GM19239 (cell line): ENCODE measurements at regions not wholly inside any gene's neighbourhood (a gene's known extent, or its start where the extent isn't known, plus 50 kb on each side); places are given as distances from the start of the nearest gene placed in this dataset.
A peak's percentile ranks its signal among the peaks of the same experiment; 100 is the strongest.

Experiments used
- DNase-seq: peaks from one replicate; pipeline ENCODE4 v3.0.0; 2011; ENCODE audit warnings: low spot score; ENCODE audit not compliant: insufficient read length
- FAIRE-seq: peaks from 2 replicates; lab custom pipeline; 2011; peaks lifted over from hg19 to GRCh38; lab: Jason Lieb, UNC

DNA sequence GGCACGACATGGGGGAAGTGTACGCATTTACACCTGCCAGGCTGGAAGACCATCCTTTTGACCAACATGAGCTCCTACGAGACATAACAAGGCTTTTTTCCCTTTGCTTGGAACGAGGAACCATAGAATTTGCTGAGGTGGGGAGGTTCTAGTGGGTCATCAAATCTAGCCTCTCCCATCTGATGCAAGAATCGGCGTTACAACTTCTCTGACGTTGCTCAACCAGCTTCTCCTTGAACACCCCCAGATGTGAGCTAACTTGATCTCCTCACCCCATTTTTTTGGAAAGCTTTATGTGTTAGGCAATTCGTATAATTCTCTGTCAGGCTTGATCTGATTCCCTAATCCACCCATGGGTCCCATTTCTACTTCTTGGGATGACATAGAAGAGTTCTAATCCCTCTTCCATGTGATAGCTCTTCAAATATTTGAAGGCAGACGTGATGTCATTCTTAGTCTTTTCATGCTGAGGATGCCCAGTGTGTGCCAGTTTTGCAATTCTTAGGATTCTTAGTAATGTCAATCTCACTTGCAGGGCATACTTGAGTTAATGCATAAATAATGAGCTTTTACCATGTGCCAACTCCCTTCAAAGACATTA lies 163.6 kb upstream of the PARP11 start:
- DNase-seq (no peak), FAIRE-seq (no peak)

DNA sequence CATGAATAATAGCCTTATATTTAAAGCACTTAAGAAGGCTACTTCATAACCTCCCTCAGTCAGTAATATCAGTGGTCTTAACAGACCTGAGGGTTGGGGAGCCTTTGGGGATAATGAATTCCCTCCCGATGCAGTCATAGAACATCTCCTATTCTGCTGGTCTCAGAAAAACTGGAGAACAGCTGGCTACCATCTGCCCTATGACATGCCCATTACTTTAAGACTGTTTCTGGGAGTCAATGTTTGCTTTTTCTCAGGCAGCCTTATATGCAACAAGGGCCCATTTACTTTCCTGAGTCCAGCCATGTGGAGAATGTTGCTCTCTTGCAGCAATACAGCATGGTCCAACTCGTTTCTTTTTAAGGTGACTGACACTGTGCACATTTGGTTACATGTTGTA lies 161.7 kb upstream of the PARP11 start:
- FAIRE-seq: no peak

DNA sequence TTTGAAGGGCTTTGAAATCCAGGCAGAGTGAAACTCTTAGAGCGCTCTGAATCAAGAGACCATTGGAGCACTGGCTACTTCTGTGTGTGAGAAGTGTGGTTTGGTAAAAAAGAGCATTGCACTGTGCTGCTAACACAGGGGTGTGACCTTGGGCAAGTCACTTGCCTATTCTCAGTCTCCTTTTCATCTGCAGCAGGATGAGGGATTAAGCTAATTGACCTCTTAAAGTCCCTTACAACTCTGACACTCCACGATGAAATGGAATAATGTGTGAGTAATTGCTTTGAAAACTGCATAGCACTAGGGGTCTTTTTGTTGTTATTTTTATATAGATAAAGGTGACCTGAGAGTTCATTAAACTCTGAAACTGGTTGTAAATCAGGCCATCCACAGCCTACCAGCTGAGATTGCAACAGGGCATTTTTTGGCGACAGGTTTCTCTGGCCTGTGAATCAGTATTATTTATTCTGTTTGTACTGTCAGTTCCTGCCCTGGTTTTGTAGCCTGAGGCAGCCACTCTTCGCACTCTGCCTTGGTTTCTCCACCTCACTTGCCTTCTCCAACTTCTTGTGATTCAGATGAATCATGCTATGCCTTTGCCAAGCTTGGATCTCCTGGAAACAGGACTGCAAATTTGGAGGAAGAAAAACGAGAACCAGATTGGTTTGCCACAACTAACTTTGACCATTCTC lies 159.9 kb upstream of the PARP11 start:
- DNase-seq: no peak
- FAIRE-seq: no peak

More for the DNA sequence above, 161.7 kb upstream of the PARP11 start:
- no peak for DNase-seq

DNA sequence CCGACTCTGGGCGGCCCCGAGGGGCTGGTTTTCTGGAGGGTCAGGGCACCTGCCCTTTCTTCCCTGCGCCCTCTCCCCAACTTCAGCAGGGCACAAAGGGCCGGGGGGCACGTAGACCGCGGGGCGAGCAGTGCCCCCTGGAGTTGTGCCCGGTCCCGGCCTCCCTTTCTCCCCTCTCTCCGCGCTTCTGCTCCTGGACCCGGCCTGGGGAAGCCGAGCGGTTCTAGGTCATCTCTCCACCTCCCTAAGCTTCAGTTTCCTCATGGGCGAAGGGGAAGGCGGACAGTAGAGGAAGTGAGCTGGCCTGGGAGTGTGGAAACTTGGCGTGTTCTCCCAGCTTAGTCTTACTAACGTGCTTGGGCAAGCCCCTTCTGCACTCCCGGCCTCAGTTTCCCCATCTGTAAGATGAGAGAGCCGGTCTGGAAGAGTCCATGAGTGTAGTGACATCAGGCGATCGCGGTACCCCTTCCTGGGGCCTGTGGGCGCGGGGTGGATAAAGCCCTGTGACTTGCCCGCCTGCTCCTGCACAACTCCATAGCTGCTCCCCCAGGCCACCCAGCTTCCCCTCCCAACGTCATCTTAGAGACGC lies 158.6 kb upstream of the PARP11 start:
- no peak for DNase-seq
- FAIRE-seq: no peak

DNA sequence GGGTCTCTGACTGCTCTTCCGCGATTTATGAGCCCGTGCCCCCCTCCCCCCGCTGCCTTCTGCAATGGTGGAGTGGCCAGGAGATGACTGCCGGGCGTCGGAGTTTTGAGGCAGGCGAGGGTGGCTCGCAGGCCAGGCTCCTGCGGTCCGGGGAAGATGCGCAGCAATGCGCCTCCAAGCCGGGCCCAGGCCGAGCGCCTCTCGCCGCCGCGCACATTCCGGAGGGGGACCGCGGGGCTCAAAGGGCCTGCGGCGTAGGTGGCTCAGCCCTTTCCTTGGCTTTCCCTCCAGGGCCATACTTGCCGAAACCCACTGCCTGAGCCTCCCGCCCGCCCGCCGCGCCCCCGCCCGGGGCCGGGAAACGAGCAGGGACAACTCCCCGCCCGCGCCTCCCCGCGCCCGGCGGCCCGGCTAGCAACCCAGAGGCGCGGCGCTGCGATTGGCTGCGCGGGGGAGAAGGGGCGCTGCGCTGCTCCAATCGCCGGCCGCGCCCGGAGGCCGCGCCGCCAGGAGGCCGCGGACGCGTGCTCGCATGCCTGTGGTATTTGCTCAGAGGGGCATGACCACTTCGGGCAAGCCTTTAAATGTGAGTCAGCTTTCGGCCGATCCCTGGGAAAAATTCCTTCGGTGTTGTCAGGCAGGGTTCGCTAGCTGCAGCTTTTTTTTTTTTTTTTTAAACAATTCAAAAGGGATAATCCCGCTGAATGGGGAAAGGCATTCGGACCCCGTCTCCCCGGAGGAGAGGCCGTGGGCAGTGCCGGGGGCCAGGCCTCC lies 157.9 kb upstream of the PARP11 start:
- DNase-seq: peak; percentile 78
- no peak for FAIRE-seq

DNA sequence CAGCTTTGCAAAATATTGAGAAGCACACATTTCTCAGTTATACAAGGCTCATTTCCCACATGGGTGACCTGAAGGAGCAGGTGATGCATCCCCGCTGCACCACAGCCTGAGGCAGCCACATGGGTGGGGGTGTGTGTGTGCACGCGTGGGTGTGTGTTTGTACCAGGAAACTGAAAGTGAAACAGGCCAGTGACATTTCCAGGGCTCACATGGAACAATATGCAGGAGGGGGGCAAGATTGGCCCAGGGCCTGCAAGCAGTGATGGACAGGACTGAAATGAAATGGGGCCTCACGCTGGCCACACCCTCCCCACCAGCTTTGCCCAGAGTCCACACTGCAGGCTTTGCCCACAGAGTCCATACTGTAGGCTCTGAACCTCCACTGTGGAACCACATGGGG lies 154.2 kb upstream of the PARP11 start:
- FAIRE-seq: no peak
- no peak for DNase-seq

DNA sequence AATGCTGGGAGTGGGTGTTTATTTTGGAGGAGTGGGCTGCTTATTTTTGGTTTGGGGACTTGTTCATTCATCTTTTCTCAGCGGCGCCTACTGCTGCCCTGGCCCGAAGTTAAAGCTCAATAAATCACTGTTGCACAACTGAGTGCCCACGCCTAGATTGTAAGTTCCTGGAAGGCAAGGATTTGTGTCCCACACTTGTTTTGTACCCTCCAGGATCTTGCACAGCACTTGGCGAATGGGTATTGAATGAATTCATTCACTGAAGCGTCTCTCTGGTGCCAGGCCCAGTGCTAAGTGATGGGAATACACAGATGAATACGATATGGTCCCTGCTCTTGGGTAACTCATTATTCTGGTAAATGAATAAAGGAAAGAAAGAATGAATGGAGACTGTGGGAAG lies 153.3 kb upstream of the PARP11 start:
- FAIRE-seq (no peak), DNase-seq (no peak)

DNA sequence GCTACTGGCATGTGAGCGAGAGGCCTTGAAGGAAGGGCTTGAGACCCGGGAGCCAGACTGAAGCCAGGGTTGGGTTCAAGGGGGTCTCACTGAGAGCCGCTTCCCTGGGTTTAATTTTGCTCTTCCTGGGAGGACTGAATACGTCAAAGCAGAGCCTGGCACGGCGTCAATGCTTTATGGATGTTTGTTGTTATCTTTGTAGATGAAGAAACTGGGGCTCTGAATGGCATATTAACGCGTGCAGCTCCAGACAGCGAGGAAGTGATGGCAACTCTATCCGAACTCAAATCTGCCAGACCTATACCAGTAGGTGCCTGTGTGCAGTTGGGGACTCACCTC lies 152.8 kb upstream of the PARP11 start:
- FAIRE-seq (no peak), DNase-seq (no peak)

DNA sequence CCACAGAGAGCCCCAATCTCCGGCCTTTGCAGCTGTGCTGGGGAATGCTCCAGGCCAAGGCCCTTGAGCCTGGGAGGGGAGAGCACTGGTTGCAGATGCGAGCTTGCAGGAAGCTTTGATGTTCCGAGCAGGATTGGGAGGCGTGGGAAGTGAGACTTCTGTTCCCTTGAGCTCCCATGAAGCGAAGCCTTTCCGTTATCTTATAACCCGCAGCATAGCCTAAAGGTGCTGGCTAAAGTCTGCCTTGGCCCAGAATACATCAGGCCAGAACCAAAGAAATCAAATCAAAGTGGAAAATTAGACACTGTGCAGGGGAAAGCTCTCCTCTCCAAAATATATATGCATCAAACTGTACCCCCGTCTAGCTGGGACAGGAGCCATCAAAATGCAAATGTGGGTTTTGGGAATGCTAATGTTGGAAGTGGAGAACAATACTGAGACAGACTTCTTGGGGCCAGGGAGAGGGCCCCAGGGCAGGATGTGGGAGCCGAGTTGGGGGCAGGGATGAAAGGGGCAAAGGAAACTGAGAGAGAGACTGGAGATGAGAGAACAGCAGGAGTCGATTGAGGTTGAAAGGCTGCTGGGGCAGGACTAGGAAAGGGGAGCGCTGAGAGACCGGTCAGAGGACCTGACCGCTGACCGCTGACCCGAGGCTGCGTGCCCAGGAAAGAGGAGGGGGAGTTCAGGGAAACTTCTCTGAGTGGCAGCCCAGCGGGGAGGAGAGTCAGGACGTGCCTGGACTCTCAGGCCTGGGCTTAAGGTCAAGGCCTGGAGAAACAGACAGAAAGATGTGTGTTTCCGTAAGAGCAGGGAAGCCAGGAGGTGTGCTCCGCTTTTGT lies 152.2 kb upstream of the PARP11 start:
- FAIRE-seq: no peak
- no peak for DNase-seq

DNA sequence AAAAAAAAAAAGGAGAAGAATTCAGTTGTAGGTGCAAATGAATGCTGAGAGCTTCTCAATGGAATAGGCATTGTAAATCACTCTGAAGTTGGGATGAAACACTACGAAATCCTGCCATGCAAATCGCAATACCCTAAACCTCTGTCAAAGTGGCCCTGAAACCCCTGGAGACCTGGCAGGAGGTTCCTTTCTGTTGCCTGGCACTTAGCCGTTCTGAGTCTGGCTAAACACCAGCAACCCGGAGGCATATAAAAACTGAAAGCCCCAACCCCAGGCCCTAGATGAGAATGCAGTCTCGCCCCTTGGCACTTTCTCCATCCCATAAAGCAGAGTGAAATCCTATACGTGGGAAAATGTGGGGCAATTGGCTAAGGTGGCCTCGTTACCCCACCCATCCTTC lies 151.5 kb upstream of the PARP11 start:
- FAIRE-seq (no peak), DNase-seq (no peak)

DNA sequence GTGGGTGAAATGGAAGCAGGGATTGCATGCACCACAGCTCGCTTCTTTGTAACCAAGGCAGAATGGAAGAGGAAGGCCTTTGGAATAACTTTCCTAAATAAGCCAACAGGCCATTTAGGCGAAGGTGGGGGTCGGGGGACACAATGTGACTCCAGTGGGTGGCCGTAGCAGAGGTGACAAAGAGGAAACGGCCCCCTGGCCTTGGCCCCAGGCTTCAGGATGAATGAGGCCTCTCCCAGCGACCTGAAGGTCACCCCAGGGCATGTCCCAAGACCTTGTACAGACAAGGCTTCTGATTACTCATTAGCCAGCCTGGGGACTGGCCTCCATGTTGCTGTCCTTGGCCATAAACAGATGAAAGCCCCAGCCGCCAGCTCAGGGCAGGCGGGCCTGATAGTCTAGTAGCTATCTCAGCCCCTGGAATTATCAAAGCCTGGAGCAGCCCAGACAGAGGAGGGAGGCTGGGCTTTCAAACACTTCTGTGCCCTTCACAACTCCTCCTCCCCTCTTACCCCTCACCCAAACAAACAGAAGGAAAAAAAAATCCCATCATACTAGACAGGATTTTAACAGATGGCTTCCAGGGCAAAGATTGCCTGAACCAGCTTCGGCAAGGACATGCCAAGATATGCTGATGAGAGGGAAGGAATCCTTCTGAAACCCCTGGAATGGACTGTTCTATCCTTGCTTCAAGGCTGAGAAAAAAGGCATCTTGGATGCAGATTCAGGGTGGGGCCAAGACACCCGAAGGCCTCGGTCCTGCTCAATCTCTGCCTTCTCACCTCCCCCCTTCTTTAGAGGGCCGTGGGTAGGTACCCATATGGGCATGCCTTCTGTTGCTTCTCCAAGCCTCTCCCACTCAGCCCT lies 142.3 kb upstream of the PARP11 start:
- FAIRE-seq (no peak), DNase-seq (no peak)

DNA sequence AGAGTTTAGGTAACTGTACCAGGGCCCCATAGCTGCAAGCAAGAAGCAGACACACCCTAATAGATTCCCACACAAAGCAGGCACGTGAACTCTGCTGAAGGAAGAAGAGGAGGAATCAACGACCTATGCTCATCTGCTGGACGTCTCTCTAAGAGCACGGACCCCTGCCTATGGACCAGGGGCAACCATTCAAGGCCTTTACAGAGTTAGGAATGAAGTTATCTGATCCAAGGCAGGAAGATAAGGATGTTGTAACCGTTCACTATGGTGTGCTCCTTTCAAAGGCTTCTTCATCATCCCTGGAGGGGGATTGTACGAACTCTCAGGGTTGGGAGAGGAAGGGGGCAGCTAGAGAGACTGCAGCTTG lies 141.6 kb upstream of the PARP11 start:
- DNase-seq (no peak), FAIRE-seq (no peak)

DNA sequence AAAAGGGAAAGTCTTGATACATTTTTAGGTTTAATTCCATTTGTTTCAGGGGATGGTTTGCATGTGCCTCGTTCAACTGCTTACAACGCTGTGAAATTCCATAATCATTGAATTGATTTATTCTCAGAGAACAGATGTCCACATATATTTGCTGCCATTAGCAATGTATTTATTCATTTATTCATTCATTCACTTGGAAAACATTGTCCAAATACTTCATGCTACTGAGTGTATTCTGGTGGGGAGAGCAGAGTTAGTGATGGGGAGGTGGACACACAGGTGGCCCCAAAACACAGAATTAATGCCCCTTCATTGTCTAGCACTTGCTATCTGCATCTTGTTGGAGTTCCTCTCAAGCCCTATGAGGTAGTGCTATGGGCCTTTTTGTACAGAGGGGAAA lies 141.2 kb upstream of the PARP11 start:
- no peak for FAIRE-seq

DNA sequence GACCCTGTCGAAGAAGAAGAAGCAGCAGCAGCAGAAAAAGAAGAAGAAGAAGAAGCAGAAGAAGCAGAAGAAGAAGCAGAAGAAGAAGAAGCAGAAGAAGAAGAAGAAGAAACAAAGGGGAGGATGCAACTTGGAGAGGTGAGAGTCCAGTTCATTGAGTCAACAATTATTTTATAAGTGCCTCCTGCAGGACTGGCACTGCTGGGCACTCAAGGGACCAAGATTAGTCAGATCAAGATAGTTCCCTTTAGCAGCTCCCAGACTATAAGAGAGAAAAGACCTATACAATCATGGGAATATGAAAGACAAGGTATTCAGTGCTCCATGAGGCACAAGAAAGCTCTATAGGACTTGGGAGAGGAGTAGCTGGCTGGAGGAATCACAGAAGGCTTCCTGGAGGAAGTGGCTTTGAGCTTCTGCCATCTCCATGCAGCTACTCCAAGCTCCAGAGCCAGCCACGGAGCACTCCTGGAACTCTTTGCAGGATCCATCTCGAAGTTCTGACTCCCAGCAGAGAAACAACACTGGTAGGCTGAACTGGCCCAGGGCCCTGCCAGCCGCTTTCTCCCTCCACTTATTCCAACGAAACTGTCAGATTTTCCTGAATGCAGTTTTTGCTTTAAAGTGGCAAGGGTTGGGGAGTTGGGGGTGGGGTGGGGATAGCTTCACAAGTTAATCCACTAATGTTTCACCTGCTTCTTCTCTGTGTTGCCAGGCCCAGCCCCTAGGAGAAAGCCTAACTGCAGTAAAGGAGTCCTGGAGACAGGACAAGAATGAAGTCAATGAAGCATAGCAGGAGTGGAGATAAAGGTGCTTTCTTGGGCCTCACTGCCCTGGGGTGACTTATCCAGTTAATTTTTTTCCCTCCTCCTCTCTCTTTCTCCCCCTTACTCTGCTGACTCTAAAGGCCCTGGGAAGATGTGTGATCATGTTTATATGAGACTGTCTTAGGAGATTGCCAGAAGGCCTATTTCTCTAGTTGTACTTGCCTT lies 140.1 kb upstream of the PARP11 start:
- DNase-seq: no peak

More for the DNA sequence above, 141.2 kb upstream of the PARP11 start:
- no peak for DNase-seq

DNA sequence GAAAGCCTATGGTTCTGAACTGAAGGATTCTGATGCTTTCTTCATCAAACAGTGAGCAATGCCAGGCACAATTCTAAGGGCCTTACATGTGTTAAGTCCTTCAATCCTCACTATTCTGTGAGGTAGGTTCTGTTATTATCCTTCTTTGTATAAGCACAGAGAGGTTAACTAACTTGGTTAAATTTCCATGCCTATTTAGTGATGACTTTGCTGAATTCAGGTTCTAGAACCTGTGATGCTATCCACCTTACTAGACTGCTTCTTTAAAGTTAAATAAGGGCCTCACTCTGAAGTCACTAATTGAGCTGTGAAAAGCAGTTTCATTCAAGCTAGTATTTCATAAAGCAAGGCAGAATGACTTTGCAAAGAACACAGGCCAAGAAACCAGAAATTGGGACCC lies 138.9 kb upstream of the PARP11 start:
- DNase-seq (no peak), FAIRE-seq (no peak)

More for the DNA sequence above, 140.1 kb upstream of the PARP11 start:
- no peak for FAIRE-seq

DNA sequence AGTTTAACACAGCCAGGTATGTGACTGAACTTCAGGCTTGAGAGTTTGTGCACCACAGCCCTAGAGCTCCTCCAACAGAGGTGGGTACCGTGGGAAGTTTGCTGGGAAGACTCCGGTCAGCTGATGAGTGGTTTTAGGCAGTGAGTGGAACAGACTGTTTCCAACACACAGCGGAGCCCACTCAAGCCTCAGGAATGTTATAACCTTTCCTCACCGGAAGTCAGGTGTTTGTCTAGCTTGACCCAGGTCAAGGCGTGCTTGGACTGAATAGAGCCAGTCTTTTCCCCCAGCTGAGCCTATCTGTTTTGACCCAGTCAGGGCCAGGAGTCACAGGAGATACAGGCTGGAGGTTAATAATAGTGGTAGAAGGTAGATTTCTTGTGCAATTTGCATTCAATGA lies 138.4 kb upstream of the PARP11 start:
- DNase-seq: no peak
- no peak for FAIRE-seq

DNA sequence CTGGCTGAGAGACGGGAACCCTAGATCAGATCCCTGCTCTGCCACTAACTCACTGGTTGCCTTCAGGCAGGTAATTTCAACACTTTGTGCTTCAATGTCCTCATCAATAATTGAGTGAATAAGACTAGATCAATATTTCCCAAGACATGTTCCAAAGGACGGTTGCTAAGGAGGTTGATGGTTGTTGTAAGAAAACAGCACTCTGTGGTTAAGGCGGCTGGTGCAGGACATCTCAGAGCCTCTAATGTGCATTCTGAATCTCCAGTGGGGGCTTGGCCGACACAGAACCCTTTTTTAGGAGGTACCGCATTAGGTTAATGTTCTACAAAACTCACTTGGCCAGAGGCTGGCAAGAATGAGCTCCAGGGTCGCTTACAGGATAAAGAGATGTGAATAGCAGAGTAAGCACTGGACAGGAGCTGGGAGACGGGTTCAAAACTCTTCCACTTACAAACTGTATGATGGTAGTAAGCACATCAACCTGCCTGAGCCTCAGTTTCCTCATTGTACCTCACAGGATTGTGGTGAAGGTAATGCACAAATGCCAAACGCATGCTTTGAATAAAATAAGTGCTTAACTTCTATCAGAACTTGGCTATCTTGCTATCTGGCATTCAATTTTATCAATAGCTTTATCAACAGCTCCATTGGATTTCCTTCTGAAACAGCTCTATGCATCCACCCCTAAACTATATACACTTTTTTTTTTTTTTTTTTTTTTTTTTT lies 136.9 kb upstream of the PARP11 start:
- no peak for DNase-seq
- no peak for FAIRE-seq

DNA sequence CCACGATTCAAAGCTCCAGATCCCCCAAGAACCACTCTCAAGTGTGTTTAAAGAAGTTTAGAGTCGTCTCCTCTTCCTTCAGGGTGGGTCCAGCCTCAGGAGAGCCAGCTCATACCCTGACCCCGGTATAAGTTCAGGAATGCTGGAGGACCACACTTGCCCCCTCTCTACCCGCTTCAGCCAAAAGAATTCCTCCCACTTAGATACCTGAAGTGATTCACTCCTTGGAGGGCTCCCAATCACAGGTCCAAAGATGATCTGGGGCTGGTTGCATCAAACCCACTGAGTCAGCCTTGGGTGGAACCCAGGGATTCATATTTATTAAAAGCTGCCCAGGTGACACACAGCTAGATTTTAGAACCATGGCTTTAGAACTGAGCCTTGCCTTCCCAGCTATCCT lies 133.5 kb upstream of the PARP11 start:
- FAIRE-seq (no peak), DNase-seq (no peak)
